Adipocyte (in vitro differentiated cells): ENCODE measurements at regions not wholly inside any gene's neighbourhood (a gene's known extent, or its start where the extent isn't known, plus 50 kb on each side); places are given as distances from the start of the nearest gene placed in this dataset.

ENCODE experiments used
- DNase-seq: peaks from one replicate; pipeline ENCODE4 v3.0.0-alpha.2; 2015; ENCODE audit warnings: low read depth
- H3K27me3 ChIP-seq: replicated peaks from 2 replicates; pipeline ENCODE4 v1.7.0; 2013; ENCODE audit warnings: mild to moderate bottlenecking, low read length, moderate library complexity; ENCODE audit not compliant: control insufficient read depth, insufficient read depth
- H3K36me3 ChIP-seq: 2 replicates; pipeline ENCODE4 v1.7.0; 2013; ENCODE audit warnings: low read length, mild to moderate bottlenecking, moderate library complexity; ENCODE audit not compliant: control insufficient read depth, insufficient read depth, severe bottlenecking
- H3K4me1 ChIP-seq: 2 replicates; pipeline ENCODE4 v1.7.0; 2013; ENCODE audit warnings: mild to moderate bottlenecking, low read length, moderate library complexity; ENCODE audit not compliant: control insufficient read depth, insufficient read depth
- H3K4me3 ChIP-seq: 2 replicates; pipeline ENCODE4 v1.7.0; 2013; ENCODE audit warnings: mild to moderate bottlenecking, low read length, moderate library complexity
- H3K9ac ChIP-seq: 2 replicates; pipeline ENCODE4 v1.7.0; 2013; ENCODE audit warnings: mild to moderate bottlenecking, low read length, moderate library complexity
- H3K9me3 ChIP-seq: 2 replicates; pipeline ENCODE4 v1.7.0; 2013; ENCODE audit warnings: mild to moderate bottlenecking, low read length, moderate library complexity; ENCODE audit not compliant: control insufficient read depth

DNA sequence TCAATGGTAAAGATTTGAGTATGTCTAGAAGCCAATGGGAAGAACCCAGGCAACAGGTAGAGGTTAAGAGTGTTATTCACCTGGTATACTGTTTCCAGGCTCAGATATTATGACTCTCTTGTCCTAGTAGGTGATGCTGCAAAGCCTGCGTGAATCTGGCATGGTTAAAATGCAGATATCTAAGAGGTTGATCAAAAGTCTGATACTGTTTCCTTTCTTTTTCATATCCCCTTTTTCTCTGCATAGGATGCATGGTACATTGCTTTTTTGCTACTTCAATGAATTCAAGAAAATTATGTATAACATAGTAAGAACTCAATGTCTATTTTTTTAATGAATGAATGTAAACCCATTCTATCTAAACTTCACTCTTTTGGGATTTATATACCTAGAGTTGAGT is 284.3 kb upstream of the KHDRBS2 start:
- no peaks in the 10 kb centered on the region for H3K4me1 ChIP-seq
- H3K9me3 ChIP-seq, result no peaks in the 10 kb centered on the region
- no peak for DNase-seq
- H3K36me3 ChIP-seq, result no peaks in the 10 kb centered on the region
- no peaks in the 10 kb centered on the region for H3K27me3 ChIP-seq
- no peak overlapping the region for H3K4me3 ChIP-seq
- H3K9ac ChIP-seq, result no peak overlapping the region

- Histone ChIP-seq H3K4me3 (no peak overlapping the region), H3K9me3 (no peaks in the 10 kb centered on the region), H3K36me3 (no peaks in the 10 kb centered on the region), H3K4me1 (no peaks in the 10 kb centered on the region), H3K9ac (no peak overlapping the region), H3K27me3 (no peaks in the 10 kb centered on the region)
- no peak for DNase-seq
Measured at GRCh38 chr6:62541502-62541901, 255.5 kb upstream of the KHDRBS2 start.

GRCh38 chr6:62530985-62531384 is 245.0 kb upstream of the KHDRBS2 start:
- DNase-seq, result no peak
- Histone ChIP-seq H3K4me1 (no peaks in the 10 kb centered on the region), H3K4me3 (no peak overlapping the region), H3K27me3 (no peaks in the 10 kb centered on the region), H3K9me3 (peaks cover 7% of the 10 kb centered on the region), H3K36me3 (no peaks in the 10 kb centered on the region), H3K9ac (no peak overlapping the region)

GRCh38 chr6:62528894-62529526 is 243.0 kb upstream of the KHDRBS2 start:
- H3K4me1 ChIP-seq, result no peaks in the 10 kb centered on the region
- no peak overlapping the region for H3K9ac ChIP-seq
- no peak overlapping the region for H3K4me3 ChIP-seq
- H3K9me3 ChIP-seq, result peaks cover 3% of the 10 kb centered on the region
- no peaks in the 10 kb centered on the region for H3K27me3 ChIP-seq
- DNase-seq, result no peak
- H3K36me3 ChIP-seq, result no peaks in the 10 kb centered on the region

DNA sequence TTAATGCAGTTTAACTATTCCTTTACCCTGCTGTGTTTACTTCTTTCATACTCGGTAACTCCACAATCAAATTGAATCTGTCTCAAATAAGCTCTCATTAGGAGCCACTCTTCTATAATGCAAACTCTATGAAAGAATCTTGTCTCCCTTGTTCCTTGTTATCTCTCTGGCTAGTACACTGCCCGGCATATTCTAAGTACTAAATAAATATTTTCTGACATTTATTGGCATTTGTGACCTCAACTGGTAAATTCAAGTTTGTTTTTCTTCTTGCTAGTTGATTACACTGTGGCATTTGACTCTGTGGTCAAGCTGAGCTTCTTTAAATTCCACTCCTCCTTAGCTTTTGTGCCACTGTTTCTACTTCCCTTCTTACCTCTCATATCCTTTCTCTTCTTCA is 237.6 kb upstream of the KHDRBS2 start:
- Histone ChIP-seq H3K9ac (no peak overlapping the region), H3K36me3 (no peaks in the 10 kb centered on the region), H3K27me3 (no peaks in the 10 kb centered on the region), H3K9me3 (peaks cover 3% of the 10 kb centered on the region), H3K4me1 (no peaks in the 10 kb centered on the region), H3K4me3 (no peak overlapping the region)
- no peak for DNase-seq

DNA sequence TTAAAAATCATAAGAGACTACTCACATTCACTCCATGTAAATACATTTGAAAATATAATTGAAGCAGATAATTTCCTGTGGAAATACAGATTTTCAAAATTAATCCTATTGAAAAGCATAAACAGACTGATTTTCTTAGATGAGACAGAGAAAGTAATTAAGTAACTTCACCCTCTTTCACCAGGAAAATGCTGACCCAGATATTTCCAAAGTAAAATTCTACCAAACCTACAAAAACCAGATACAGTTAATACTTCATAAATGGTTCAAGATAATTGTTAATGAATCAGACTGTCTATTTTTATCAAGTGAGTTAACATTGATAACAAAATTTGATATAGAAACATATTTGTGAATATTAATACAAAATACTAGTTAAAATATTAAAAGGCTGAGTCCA is 233.5 kb upstream of the KHDRBS2 start:
- no peaks in the 10 kb centered on the region for H3K36me3 ChIP-seq
- H3K9me3 ChIP-seq, result no peaks in the 10 kb centered on the region
- H3K4me3 ChIP-seq, result no peak overlapping the region
- no peaks in the 10 kb centered on the region for H3K4me1 ChIP-seq
- DNase-seq, result no peak
- H3K27me3 ChIP-seq, result no peaks in the 10 kb centered on the region
- no peak overlapping the region for H3K9ac ChIP-seq

DNA sequence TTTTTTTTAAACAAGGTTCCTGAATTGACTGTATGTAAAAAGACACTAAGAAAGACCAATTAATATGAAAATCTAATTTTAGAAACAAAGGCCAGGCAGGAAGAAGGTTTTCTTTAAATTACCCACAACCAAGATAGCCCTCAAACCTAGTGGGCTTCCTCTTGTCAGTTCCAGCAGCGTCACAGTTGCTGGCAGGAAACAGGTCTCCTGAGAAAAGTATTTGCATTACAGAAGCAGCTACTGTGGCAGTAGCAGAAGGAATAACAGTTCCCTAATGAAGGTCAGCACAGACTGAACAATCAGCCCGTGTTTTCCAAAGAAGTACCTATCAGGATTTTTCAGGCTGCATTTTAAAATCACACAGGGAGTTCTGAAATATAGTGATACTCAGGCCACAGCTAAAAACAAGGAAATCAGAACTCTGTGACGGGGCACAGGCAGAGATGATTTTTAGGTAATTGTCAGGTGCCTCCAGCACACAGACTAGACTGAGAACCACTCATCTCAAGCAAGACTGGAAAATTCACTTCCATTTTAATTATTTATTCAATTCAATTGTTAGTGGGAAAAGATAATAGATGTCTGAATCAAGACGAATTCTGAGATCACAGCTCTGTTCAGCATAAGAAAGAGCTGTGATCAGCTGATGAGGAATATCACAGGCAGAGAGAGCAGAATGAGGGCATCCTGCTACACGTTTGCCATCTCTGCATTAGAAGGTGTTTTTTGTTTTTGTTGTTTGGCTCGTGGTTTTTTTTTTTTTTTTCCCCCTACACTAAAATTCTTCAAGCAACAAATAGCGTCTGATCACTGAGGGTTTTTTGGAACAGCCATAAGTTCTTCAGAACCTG is 230.5 kb upstream of the KHDRBS2 start:
- H3K27me3 ChIP-seq, result no peaks in the 10 kb centered on the region
- no peaks in the 10 kb centered on the region for H3K9me3 ChIP-seq
- no peak overlapping the region for H3K9ac ChIP-seq
- H3K36me3 ChIP-seq, result no peaks in the 10 kb centered on the region
- H3K4me3 ChIP-seq, result no peak overlapping the region
- no peak for DNase-seq
- no peaks in the 10 kb centered on the region for H3K4me1 ChIP-seq

GRCh38 chr6:62492192-62492822 is 206.3 kb upstream of the KHDRBS2 start:
- Histone ChIP-seq H3K4me1 (no peaks in the 10 kb centered on the region), H3K36me3 (no peaks in the 10 kb centered on the region), H3K9ac (no peak overlapping the region), H3K9me3 (no peaks in the 10 kb centered on the region), H3K27me3 (no peaks in the 10 kb centered on the region), H3K4me3 (no peak overlapping the region)
- no peak for DNase-seq

DNA sequence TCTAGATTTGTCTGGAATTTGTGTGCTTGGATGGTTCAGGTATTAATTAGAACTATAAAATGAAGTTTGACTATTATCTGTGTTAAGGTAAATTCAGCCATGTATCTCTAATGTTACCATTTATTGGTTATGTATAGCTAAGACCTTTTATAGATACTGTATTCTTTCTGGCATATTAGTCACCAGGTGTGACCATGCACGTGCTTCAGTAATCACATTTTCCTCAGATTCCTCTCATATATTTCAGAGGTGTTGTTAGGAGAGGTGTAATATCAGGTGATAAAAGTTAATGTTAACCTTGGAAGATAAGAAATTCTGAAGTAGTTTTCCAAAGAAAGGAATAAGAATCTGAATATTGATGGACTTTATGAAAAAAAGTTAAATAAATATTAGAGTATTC is 194.5 kb upstream of the KHDRBS2 start:
- no peaks in the 10 kb centered on the region for H3K9me3 ChIP-seq
- no peak for DNase-seq
- H3K9ac ChIP-seq, result no peak overlapping the region
- H3K27me3 ChIP-seq, result no peaks in the 10 kb centered on the region
- no peaks in the 10 kb centered on the region for H3K4me1 ChIP-seq
- H3K36me3 ChIP-seq, result no peaks in the 10 kb centered on the region
- H3K4me3 ChIP-seq, result no peak overlapping the region

GRCh38 chr6:62479697-62480220 is 193.7 kb upstream of the KHDRBS2 start:
- Histone ChIP-seq H3K4me3 (no peak overlapping the region), H3K9me3 (peaks cover 4% of the 10 kb centered on the region), H3K9ac (no peak overlapping the region), H3K4me1 (no peaks in the 10 kb centered on the region), H3K27me3 (no peaks in the 10 kb centered on the region), H3K36me3 (no peaks in the 10 kb centered on the region)
- no peak for DNase-seq

GRCh38 chr6:62474793-62475192 is 188.8 kb upstream of the KHDRBS2 start:
- Histone ChIP-seq H3K36me3 (no peaks in the 10 kb centered on the region), H3K4me1 (no peaks in the 10 kb centered on the region), H3K4me3 (no peak overlapping the region), H3K9ac (no peak overlapping the region), H3K9me3 (peaks cover 4% of the 10 kb centered on the region), H3K27me3 (no peaks in the 10 kb centered on the region)
- no peak for DNase-seq
